Prostate gland (tissue), 2 donors: ENCODE measurements at regions not wholly inside any gene's neighbourhood (a gene's known extent, or its start where the extent isn't known, plus 50 kb on each side); places are given as distances from the start of the nearest gene placed in this dataset.

ENCODE experiments used
- DNase-seq: peaks from one replicate; pipeline ENCODE4 v3.0.0-alpha.2; 2019; ENCODE audit warnings: low spot score
- H3K27ac ChIP-seq, 2 donors: fragments of 200-600 bp; sonication (generic); 2 replicates each; pipeline ENCODE4 v1.5.1; 2017 to 2019
- H3K27me3 ChIP-seq: fragments of 200-600 bp; sonication (generic); replicated peaks from 2 replicates; pipeline ENCODE4 v1.5.1; 2019; ENCODE audit not compliant: insufficient read depth
- H3K36me3 ChIP-seq, 2 donors: fragments of 200-600 bp; sonication (generic); 1 replicate in 1 of 2; 2 replicates in 1 of 2; pipeline versions ENCODE4 v1.5.1 to v1.8.1; 2017 to 2019
- H3K4me1 ChIP-seq: fragments of 200-600 bp; sonication (generic); replicated peaks from 2 replicates; pipeline ENCODE4 v1.5.1; 2019
- H3K4me3 ChIP-seq, 2 donors: fragments of 200-600 bp; sonication (generic); 2 replicates each; pipeline ENCODE4 v1.5.1; 2017 to 2019
- H3K9me3 ChIP-seq: fragments of 200-600 bp; sonication (generic); 2 replicates; pipeline ENCODE4 v1.5.1; 2017
- POLR2A ChIP-seq: fragments of 450-650 bp; IDR thresholded peaks from one replicate; pipeline ENCODE4 v1.6.1; 2016; ENCODE audit warnings: antibody characterized with exemption, mild to moderate bottlenecking
- POLR2AphosphoS5 ChIP-seq: sonication (generic); formaldehyde crosslinking; IDR thresholded peaks from one replicate; pipeline ENCODE4 v1.6.1; 2017; ENCODE audit warnings: antibody characterized with exemption
- WGBS: methylation state at CpG from one replicate; pipeline ENCODE4 v1.1.5; 2018; 5-methylcytosine and 5-hydroxymethylcytosine counted together
- intact Hi-C: fragments of 100-400 bp; cut with DNase I; formaldehyde crosslinking; loops from one replicate; pipeline ENCODE4 v1.14.2; 2022
- TF ChIP-seq, protein P1 (sequence below), 4 experiments: fragments of 200-600 bp in 2 of 4; fragments of 450-650 bp in 2 of 4; sonication (generic) in 2 of 4; IDR thresholded peaks; 1 replicate in 3 of 4; 2 replicates in 1 of 4; pipeline ENCODE4 v1.5.1; 2016 to 2019; ENCODE audit warnings: antibody characterized with exemption in 4 of 4, mild to moderate bottlenecking in 2 of 4, moderate library complexity in 2 of 4

- Histone ChIP-seq H3K27me3 (no peaks in the 10 kb centered on the region), H3K4me1 (no peaks in the 10 kb centered on the region), H3K9me3 (no peaks in the 10 kb centered on the region), H3K36me3 (no peaks in the 10 kb centered on the region), H3K27ac (no peak overlapping the region), H3K4me3 (no peak overlapping the region)
- intact Hi-C loops, result no loop called here
- TF ChIP-seq, protein P1, sequence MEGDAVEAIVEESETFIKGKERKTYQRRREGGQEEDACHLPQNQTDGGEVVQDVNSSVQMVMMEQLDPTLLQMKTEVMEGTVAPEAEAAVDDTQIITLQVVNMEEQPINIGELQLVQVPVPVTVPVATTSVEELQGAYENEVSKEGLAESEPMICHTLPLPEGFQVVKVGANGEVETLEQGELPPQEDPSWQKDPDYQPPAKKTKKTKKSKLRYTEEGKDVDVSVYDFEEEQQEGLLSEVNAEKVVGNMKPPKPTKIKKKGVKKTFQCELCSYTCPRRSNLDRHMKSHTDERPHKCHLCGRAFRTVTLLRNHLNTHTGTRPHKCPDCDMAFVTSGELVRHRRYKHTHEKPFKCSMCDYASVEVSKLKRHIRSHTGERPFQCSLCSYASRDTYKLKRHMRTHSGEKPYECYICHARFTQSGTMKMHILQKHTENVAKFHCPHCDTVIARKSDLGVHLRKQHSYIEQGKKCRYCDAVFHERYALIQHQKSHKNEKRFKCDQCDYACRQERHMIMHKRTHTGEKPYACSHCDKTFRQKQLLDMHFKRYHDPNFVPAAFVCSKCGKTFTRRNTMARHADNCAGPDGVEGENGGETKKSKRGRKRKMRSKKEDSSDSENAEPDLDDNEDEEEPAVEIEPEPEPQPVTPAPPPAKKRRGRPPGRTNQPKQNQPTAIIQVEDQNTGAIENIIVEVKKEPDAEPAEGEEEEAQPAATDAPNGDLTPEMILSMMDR (IDR thresholded peaks at IDR 0.05), result no peak
- no peak for TF ChIP-seq POLR2AphosphoS5
- TF ChIP-seq POLR2A, result no peak
- no peak for DNase-seq
- 97% methylated on average over 3 of the region's 3 CpGs for WGBS
These were observed 1099.3 kb downstream of the SOCS6 start for GRCh38 chr18:71388148-71388547.

DNA sequence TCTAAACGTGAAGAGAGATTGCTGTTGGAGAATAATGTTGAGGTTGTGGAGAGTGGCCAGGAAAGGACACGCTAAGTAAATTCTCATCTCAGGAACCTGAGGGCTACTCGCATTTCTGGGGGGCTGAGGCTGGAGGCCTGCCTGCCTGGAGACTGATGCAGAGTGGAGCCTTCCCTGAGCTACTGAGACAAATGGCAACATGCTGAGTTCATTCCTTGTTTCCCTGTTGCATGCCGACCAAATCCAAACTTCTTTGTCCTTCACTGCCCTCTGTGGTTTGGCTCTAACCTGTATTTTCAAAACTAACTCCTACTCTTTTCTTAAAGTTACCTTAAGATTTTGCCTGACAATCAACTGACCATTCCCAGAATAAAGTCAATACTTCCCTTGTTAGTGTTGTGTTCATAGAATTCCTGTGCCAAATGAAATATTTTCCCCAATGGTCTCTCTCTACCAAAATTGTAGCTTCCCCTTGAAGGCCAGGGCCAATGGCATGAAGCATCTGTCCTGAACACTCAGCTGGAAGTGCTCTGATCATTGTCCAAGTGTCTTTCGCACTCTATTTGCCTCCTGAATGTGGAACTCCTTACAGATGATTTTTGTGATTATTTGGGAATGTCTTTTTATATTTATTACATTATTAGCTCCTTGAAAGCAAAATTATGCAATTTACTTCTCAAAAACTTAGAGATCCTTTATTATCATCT is 1085.6 kb downstream of the SOCS6 start:
- DNase-seq, result no peak
- H3K27me3 ChIP-seq, result no peaks in the 10 kb centered on the region
- no peak overlapping the region for H3K27ac ChIP-seq
- intact Hi-C loops, result no loop called here
- H3K4me1 ChIP-seq, result no peaks in the 10 kb centered on the region
- no peak overlapping the region for H3K4me3 ChIP-seq
- TF ChIP-seq POLR2A, result no peak
- 75% methylated on average over 5 of the region's 5 CpGs for WGBS
- no peaks in the 10 kb centered on the region for H3K36me3 ChIP-seq
- no peaks in the 10 kb centered on the region for H3K9me3 ChIP-seq

- H3K27me3 ChIP-seq, result no peaks in the 10 kb centered on the region
- H3K4me1 ChIP-seq, result no peaks in the 10 kb centered on the region
- TF ChIP-seq POLR2AphosphoS5 (no peak), POLR2A (no peak)
- TF ChIP-seq, protein P1 (IDR thresholded peaks at IDR 0.05), result no peak
- no peak overlapping the region for H3K27ac ChIP-seq
- no peak overlapping the region for H3K4me3 ChIP-seq
- intact Hi-C loops, result no loop called here
- no peaks in the 10 kb centered on the region for H3K9me3 ChIP-seq
- WGBS, result 65% methylated on average over 2 of the region's 2 CpGs
- H3K36me3 ChIP-seq, result no peaks in the 10 kb centered on the region
- no peak for DNase-seq
These were observed 1083.2 kb downstream of the SOCS6 start for GRCh38 chr18:71371951-71372605.

GRCh38 chr18:71370671-71371445 is 1082.0 kb downstream of the SOCS6 start:
- no peaks in the 10 kb centered on the region for H3K9me3 ChIP-seq
- no peak for DNase-seq
- H3K4me3 ChIP-seq, result no peak overlapping the region
- no peaks in the 10 kb centered on the region for H3K4me1 ChIP-seq
- TF ChIP-seq, protein P1 (IDR thresholded peaks at IDR 0.05), result no peak
- no peak for TF ChIP-seq POLR2AphosphoS5
- TF ChIP-seq POLR2A, result no peak
- no peak overlapping the region for H3K27ac ChIP-seq
- no peaks in the 10 kb centered on the region for H3K36me3 ChIP-seq
- no peaks in the 10 kb centered on the region for H3K27me3 ChIP-seq
- WGBS, result 70% methylated on average over 7 of the region's 7 CpGs
- intact Hi-C loops, result no loop called here

DNA sequence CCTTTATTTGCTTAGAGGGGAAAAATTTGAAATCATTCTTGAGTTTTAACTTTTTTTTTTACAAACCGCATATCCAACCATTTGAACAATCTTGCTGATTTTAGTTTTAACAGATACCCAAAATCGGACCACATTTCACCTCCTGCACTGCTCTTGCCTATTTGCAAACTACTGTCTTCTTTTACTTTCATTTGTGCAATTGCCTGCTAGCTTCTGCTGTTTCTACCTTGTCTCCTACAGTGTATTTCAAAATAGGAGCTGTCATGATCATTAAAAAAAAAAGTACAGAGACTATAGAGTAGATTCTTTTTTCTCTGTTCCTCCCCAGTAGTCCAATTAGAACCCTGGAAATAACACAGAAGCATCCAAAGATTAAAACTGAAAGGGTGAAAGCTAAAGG is 1081.2 kb downstream of the SOCS6 start:
- TF ChIP-seq, protein P1 (IDR thresholded peaks at IDR 0.05), result no peak
- no peak for TF ChIP-seq POLR2AphosphoS5
- no peak for TF ChIP-seq POLR2A
- 91% methylated on average over 2 of the region's 2 CpGs for WGBS
- no peak overlapping the region for H3K4me3 ChIP-seq
- intact Hi-C loops, result no loop called here
- no peaks in the 10 kb centered on the region for H3K9me3 ChIP-seq
- H3K4me1 ChIP-seq, result no peaks in the 10 kb centered on the region
- H3K27me3 ChIP-seq, result no peaks in the 10 kb centered on the region
- no peaks in the 10 kb centered on the region for H3K36me3 ChIP-seq
- no peak for DNase-seq
- no peak overlapping the region for H3K27ac ChIP-seq
